Ovary (tissue), 3 donors: ENCODE measurements at regions not wholly inside any gene's neighbourhood (a gene's known extent, or its start where the extent isn't known, plus 50 kb on each side); places are given as distances from the start of the nearest gene placed in this dataset.

Source experiments
- EP300 ChIP-seq: sonication (generic); formaldehyde crosslinking; IDR thresholded peaks from one replicate; pipeline ENCODE4 v1.6.1; 2017; ENCODE audit warnings: antibody characterized with exemption
- POLR2A ChIP-seq: fragments of 450-650 bp; IDR thresholded peaks from one replicate; pipeline ENCODE4 v1.6.1; 2017; ENCODE audit warnings: antibody characterized with exemption, mild to moderate bottlenecking, moderate library complexity
- TF ChIP-seq, protein P1 (sequence below), 3 donors: fragments of 450-650 bp in 2 of 3; fragments of 200-600 bp in 1 of 3; IDR thresholded peaks; one replicate each; pipeline versions ENCODE4 v1.5.1 to v1.8.0; 2016 to 2022; ENCODE audit warnings: antibody characterized with exemption in 3 of 3, mild to moderate bottlenecking in 1 of 3
- donor health status: DM: no; HTN: no; CAD: no.

DNA sequence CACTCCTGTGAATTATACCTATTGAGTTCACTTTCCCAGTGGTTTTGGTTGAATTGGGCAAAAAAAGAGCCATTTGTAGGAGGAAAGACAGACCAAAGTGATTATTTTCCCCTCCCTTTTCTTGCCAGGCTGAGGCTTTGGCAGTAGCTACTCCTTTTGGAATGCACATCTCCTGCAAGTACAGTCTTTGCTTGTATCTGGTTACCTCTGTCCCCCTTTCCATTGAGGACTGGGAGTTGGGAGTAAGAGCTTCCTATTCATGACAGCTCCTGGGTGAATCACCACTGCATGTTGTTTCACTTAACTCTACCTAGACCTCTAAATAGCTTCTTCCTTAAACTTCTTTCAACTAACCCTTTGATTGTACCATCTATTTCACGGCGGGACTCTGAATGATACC, 695.3 kb upstream of the ZNF804A start:
- TF ChIP-seq, protein P1, sequence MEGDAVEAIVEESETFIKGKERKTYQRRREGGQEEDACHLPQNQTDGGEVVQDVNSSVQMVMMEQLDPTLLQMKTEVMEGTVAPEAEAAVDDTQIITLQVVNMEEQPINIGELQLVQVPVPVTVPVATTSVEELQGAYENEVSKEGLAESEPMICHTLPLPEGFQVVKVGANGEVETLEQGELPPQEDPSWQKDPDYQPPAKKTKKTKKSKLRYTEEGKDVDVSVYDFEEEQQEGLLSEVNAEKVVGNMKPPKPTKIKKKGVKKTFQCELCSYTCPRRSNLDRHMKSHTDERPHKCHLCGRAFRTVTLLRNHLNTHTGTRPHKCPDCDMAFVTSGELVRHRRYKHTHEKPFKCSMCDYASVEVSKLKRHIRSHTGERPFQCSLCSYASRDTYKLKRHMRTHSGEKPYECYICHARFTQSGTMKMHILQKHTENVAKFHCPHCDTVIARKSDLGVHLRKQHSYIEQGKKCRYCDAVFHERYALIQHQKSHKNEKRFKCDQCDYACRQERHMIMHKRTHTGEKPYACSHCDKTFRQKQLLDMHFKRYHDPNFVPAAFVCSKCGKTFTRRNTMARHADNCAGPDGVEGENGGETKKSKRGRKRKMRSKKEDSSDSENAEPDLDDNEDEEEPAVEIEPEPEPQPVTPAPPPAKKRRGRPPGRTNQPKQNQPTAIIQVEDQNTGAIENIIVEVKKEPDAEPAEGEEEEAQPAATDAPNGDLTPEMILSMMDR (IDR thresholded peaks at IDR 0.05): no peak
- TF ChIP-seq POLR2A (no peak), EP300 (no peak)
